ENCODE measurements at regions not wholly inside any gene's neighbourhood (a gene's known extent, or its start where the extent isn't known, plus 50 kb on each side); places are given as distances from the start of the nearest gene placed in this dataset.

- no TSS peak for BruUV-seq (replicated peaks)
- DNase-seq (ENCODE audit: low read depth, low spot score), result no peak
- no peak for ATAC-seq
- Histone ChIP-seq H3K4me3 (ENCODE audit: low read depth in 2 of 2, low read length in 2 of 2) (no peak overlapping the region), H3K27ac (ENCODE audit: low read length) (no peak overlapping the region), H3K9me3 (ENCODE audit: control insufficient read depth, insufficient read depth, low read depth, low read length) (no peaks in the 10 kb centered on the region; the same call in 1 of the 2 replicates), H3K36me3 (ENCODE audit: control insufficient read depth, insufficient read depth, low read length) (no peaks in the 10 kb centered on the region), H3K27me3 (ENCODE audit: control insufficient read depth, insufficient read depth, low read length) (no peaks in the 10 kb centered on the region), H3K4me1 (ENCODE audit: control insufficient read depth, insufficient read depth, low read length) (no peaks in the 10 kb centered on the region)
- in situ Hi-C loops (cut with HindIII; ENCODE audit: low pct_unique_long_range_greater_than_20kb, low sequenced_read_pairs), result no loop called here
- TF ChIP-seq REST (IDR thresholded peaks at IDR 0.05; ENCODE audit: insufficient read depth in 1 of 2, low read depth in 2 of 2, low read length in 1 of 2) (no peak), TCF7L2 (IDR thresholded peaks at IDR 0.05; ENCODE audit: low read depth, low read length) (no peak), CTCF (IDR thresholded peaks at IDR 0.05) (no peak), POLR2AphosphoS5 (IDR thresholded peaks at IDR 0.05; ENCODE audit: low read depth, low read length) (no peak), SIN3A (IDR thresholded peaks at IDR 0.05; ENCODE audit: borderline replicate concordance, insufficient read depth, low read depth, low read length) (no peak)
- ChIA-PET POLR2A (no interaction called here), CTCF (no interaction called here)
- intact Hi-C loops (cut with micrococcal nuclease; ENCODE audit: unreplicated experiment), result no loop called here
Observed at GRCh38 chrX:45368705-45369104, 168.0 kb upstream of the DIPK2B start.

- H3K4me3 ChIP-seq (ENCODE audit: low read depth in 2 of 2, low read length in 2 of 2), result no peak overlapping the region
- intact Hi-C loops (cut with micrococcal nuclease; ENCODE audit: unreplicated experiment), result no loop called here
- DNase-seq (ENCODE audit: low read depth, low spot score), result no peak
- H3K9me3 ChIP-seq (ENCODE audit: control insufficient read depth, insufficient read depth, low read depth, low read length), result no peaks in the 10 kb centered on the region
- in situ Hi-C loops (cut with HindIII; ENCODE audit: low pct_unique_long_range_greater_than_20kb, low sequenced_read_pairs), result no loop called here
- H3K27me3 ChIP-seq (ENCODE audit: control insufficient read depth, insufficient read depth, low read length), result no peaks in the 10 kb centered on the region
- no peak for ATAC-seq
- no peaks in the 10 kb centered on the region for H3K4me1 ChIP-seq (ENCODE audit: control insufficient read depth, insufficient read depth, low read length)
- ChIA-PET POLR2A (no interaction called here), CTCF (no interaction called here)
- TF ChIP-seq SIN3A (IDR thresholded peaks at IDR 0.05; ENCODE audit: borderline replicate concordance, insufficient read depth, low read depth, low read length), result no peak
- TF ChIP-seq POLR2AphosphoS5 (IDR thresholded peaks at IDR 0.05; ENCODE audit: low read depth, low read length), result no peak
- TF ChIP-seq CTCF (IDR thresholded peaks at IDR 0.05), result no peak
- TF ChIP-seq REST (IDR thresholded peaks at IDR 0.05; ENCODE audit: insufficient read depth in 1 of 2, low read depth in 2 of 2, low read length in 1 of 2), result no peak
- TF ChIP-seq TCF7L2 (IDR thresholded peaks at IDR 0.05; ENCODE audit: low read depth, low read length), result no peak
- H3K27ac ChIP-seq (ENCODE audit: low read length), result no peak overlapping the region
- no TSS peak for BruUV-seq (replicated peaks)
- H3K36me3 ChIP-seq (ENCODE audit: control insufficient read depth, insufficient read depth, low read length), result no peaks in the 10 kb centered on the region
Observed at GRCh38 chrX:45363596-45363995, 162.9 kb upstream of the DIPK2B start.

Measured in Panc1 (cell line).